GM23338 (cell line): ENCODE measurements at regions not wholly inside any gene's neighbourhood (a gene's known extent, or its start where the extent isn't known, plus 50 kb on each side); places are given as distances from the start of the nearest gene placed in this dataset.

ENCODE experiments used
- ATAC-seq: fragments of 200-7000 bp; cut with Tn5 transposase; 3 replicates; pipeline ENCODE4 v1.9.1; 2020
- DNase-seq: peaks from one replicate; pipeline ENCODE4 v3.0.0-alpha.2; 2015; ENCODE audit warnings: low spot score
- H2AFZ ChIP-seq: fragments of 200-600 bp; sonication (generic); 2 replicates; pipeline ENCODE4 v1.8.0; 2016; ENCODE audit warnings: antibody characterized with exemption, mild to moderate bottlenecking, moderate library complexity
- H3F3A ChIP-seq: fragments of 200-600 bp; sonication (generic); replicated peaks from 2 replicates; pipeline ENCODE4 v1.8.0; 2017; ENCODE audit warnings: antibody characterized with exemption, mixed run types, low read depth
- H3K27ac ChIP-seq: fragments of 200-600 bp; sonication (generic); 2 replicates; pipeline ENCODE4 v1.6.1; 2016; ENCODE audit warnings: low read depth
- H3K27me3 ChIP-seq: fragments of 200-600 bp; sonication (generic); 2 replicates; pipeline ENCODE4 v1.8.0; 2016; ENCODE audit warnings: mild to moderate bottlenecking, mixed run types, moderate library complexity; ENCODE audit not compliant: insufficient read depth
- H3K36me3 ChIP-seq: fragments of 200-600 bp; sonication (generic); 2 replicates; pipeline ENCODE4 v1.8.0; 2016; ENCODE audit warnings: mild to moderate bottlenecking; ENCODE audit not compliant: insufficient read depth
- H3K4me1 ChIP-seq: fragments of 200-600 bp; sonication (generic); 2 replicates; pipeline ENCODE4 v1.8.0; 2016; ENCODE audit warnings: mild to moderate bottlenecking, moderate library complexity; ENCODE audit not compliant: insufficient read depth
- H3K4me2 ChIP-seq: fragments of 200-600 bp; sonication (generic); 2 replicates; pipeline ENCODE4 v1.7.1; 2017; ENCODE audit warnings: mixed run types
- H3K4me3 ChIP-seq: fragments of 200-600 bp; sonication (generic); 2 replicates; pipeline ENCODE4 v1.6.1; 2016; ENCODE audit warnings: mixed run types
- H3K79me2 ChIP-seq: fragments of 200-600 bp; sonication (generic); replicated peaks from 2 replicates; pipeline ENCODE4 v1.8.0; 2017; ENCODE audit warnings: mild to moderate bottlenecking; ENCODE audit not compliant: insufficient read depth
- H3K9me2 ChIP-seq: fragments of 200-600 bp; sonication (generic); 2 replicates; pipeline ENCODE4 v1.8.0; 2017; ENCODE audit not compliant: insufficient read depth
- H4K20me1 ChIP-seq: fragments of 200-600 bp; sonication (generic); replicated peaks from 2 replicates; pipeline ENCODE4 v1.8.0; 2017; ENCODE audit warnings: mild to moderate bottlenecking; ENCODE audit not compliant: insufficient read depth
- H3K27ac Mint-ChIP-seq: 2 replicates; pipeline ENCODE4 v1.8.0; 2020; ENCODE audit warnings: inconsistent platforms, mild to moderate bottlenecking, moderate library complexity, mixed read lengths
- H3K27me3 Mint-ChIP-seq: 3 replicates; pipeline ENCODE4 v1.8.0; 2022; ENCODE audit warnings: low read depth, mild to moderate bottlenecking, moderate library complexity, mixed read lengths, inconsistent platforms; ENCODE audit not compliant: insufficient read depth, poor library complexity
- H3K36me3 Mint-ChIP-seq: 3 replicates; pipeline ENCODE4 v1.8.0; 2021; ENCODE audit warnings: low read depth, mild to moderate bottlenecking, inconsistent platforms, moderate library complexity, mixed read lengths
- H3K4me1 Mint-ChIP-seq: 3 replicates; pipeline ENCODE4 v1.8.0; 2020; ENCODE audit warnings: mild to moderate bottlenecking, inconsistent platforms, mixed read lengths
- H3K4me3 Mint-ChIP-seq: 3 replicates; pipeline ENCODE4 v1.8.0; 2021; ENCODE audit warnings: moderate library complexity, mild to moderate bottlenecking, inconsistent platforms, mixed read lengths
- H3K9me3 Mint-ChIP-seq: 3 replicates; pipeline ENCODE4 v1.8.0; 2020; ENCODE audit warnings: moderate library complexity, mild to moderate bottlenecking, inconsistent platforms, mixed read lengths
- CREB1 ChIP-seq: fragments of 250-450 bp; sonication (Bioruptor Pico); IDR thresholded peaks from 2 replicates; pipeline ENCODE4 v1.5.0; 2020; ENCODE audit warnings: low read depth, mild to moderate bottlenecking, moderate library complexity
- CTCF ChIP-seq, 2 experiments: fragments of 200-600 bp in 1 of 2; sonication (generic) in 1 of 2; conservative IDR thresholded peaks; 2 replicates each; pipeline versions ENCODE4 v1.5.1 to v1.6.1; 2016 to 2017; ENCODE audit warnings: antibody characterized with exemption in 2 of 2, low read depth in 2 of 2, mild to moderate bottlenecking in 2 of 2, moderate library complexity in 1 of 2
- ETS1 ChIP-seq: IDR thresholded peaks from 2 replicates; pipeline ENCODE4 v1.6.1; 2016; ENCODE audit warnings: antibody characterized with exemption
- EZH2 ChIP-seq: fragments of 200-600 bp; sonication (generic); IDR thresholded peaks from one replicate; pipeline ENCODE4 v1.8.0; 2017; ENCODE audit warnings: antibody characterized with exemption, mild to moderate bottlenecking, low read depth; ENCODE audit not compliant: unreplicated experiment
- EZH2phosphoT487 ChIP-seq: fragments of 200-600 bp; sonication (generic); IDR thresholded peaks from one replicate; pipeline ENCODE4 v1.8.1; 2018; ENCODE audit warnings: antibody characterized with exemption; ENCODE audit not compliant: unreplicated experiment
- JUNB ChIP-seq: IDR thresholded peaks from one replicate; pipeline ENCODE4 v1.6.1; 2016; ENCODE audit warnings: antibody characterized with exemption; ENCODE audit not compliant: unreplicated experiment
- NANOG ChIP-seq: IDR thresholded peaks from 2 replicates; pipeline ENCODE4 v1.6.1; 2016; ENCODE audit warnings: antibody characterized with exemption, borderline replicate concordance
- POLR2AphosphoS5 ChIP-seq: IDR thresholded peaks from 2 replicates; pipeline ENCODE4 v1.6.1; 2016; ENCODE audit warnings: antibody characterized with exemption, low read depth
- STAT1 ChIP-seq: IDR thresholded peaks from one replicate; pipeline ENCODE4 v1.6.1; 2016; ENCODE audit warnings: antibody characterized with exemption; ENCODE audit not compliant: unreplicated experiment
- ZNF114 ChIP-seq: fragments of 250-450 bp; sonication (Bioruptor Pico); IDR thresholded peaks from 2 replicates; pipeline ENCODE4 v1.5.0; 2020; ENCODE audit warnings: mild to moderate bottlenecking, moderate library complexity
- ZNF331 ChIP-seq: fragments of 250-450 bp; sonication (Bioruptor Pico); IDR thresholded peaks from 2 replicates; pipeline ENCODE4 v1.5.0; 2020; ENCODE audit warnings: low read depth, mild to moderate bottlenecking, moderate library complexity
- ZNF462 ChIP-seq: fragments of 250-450 bp; sonication (Bioruptor Pico); IDR thresholded peaks from 2 replicates; pipeline ENCODE4 v1.5.0; 2020; ENCODE audit warnings: mild to moderate bottlenecking, moderate library complexity

- H2AFZ ChIP-seq, result no peak overlapping the region
- Mint-ChIP-seq H3K36me3 (no peaks in the 10 kb centered on the region), H3K27me3 (no peaks in the 10 kb centered on the region), H3K27ac (no peak overlapping the region), H3K9me3 (no peaks in the 10 kb centered on the region), H3K4me3 (no peak overlapping the region), H3K4me1 (no peaks in the 10 kb centered on the region; the same call in 2 of the 3 replicates)
- DNase-seq, result no peak
- no peaks in the 10 kb centered on the region for H3K4me1 ChIP-seq
- H4K20me1 ChIP-seq, result no peaks in the 10 kb centered on the region
- no peak for TF ChIP-seq CTCF (conservative IDR thresholded peaks at IDR 0.05; ENCODE audit: low read depth in 2 of 2)
- no peak for TF ChIP-seq STAT1
- no peak for TF ChIP-seq POLR2AphosphoS5
- no peak for TF ChIP-seq ETS1
- TF ChIP-seq JUNB, result no peak
- H3K27ac ChIP-seq, result no peak overlapping the region
- no peak overlapping the region for H3K4me3 ChIP-seq
- no peaks in the 10 kb centered on the region for H3K27me3 ChIP-seq
- no peaks in the 10 kb centered on the region for H3K79me2 ChIP-seq
- peaks cover 6% of the 10 kb centered on the region for H3K9me2 ChIP-seq
- ATAC-seq, result no peak
- H3K4me2 ChIP-seq, result no peak overlapping the region
- no peaks in the 10 kb centered on the region for H3F3A ChIP-seq
- no peaks in the 10 kb centered on the region for H3K36me3 ChIP-seq
Measured at GRCh38 chr9:115925424-115925823, 228.2 kb upstream of the PAPPA start.

GRCh38 chr9:115930472-115930871 is 223.1 kb upstream of the PAPPA start:
- no peak overlapping the region for H3K27ac Mint-ChIP-seq
- H3K79me2 ChIP-seq, result no peaks in the 10 kb centered on the region
- H3K36me3 Mint-ChIP-seq, result no peaks in the 10 kb centered on the region
- ATAC-seq (no peak), DNase-seq (no peak)
- H3K36me3 ChIP-seq, result no peaks in the 10 kb centered on the region
- no peaks in the 10 kb centered on the region for H3K9me3 Mint-ChIP-seq
- no peaks in the 10 kb centered on the region for H3F3A ChIP-seq
- H3K4me1 Mint-ChIP-seq, result no peaks in the 10 kb centered on the region; the same call in 2 of the 3 replicates
- no peaks in the 10 kb centered on the region for H4K20me1 ChIP-seq
- H3K27ac ChIP-seq, result no peak overlapping the region
- no peak overlapping the region for H3K4me2 ChIP-seq
- H2AFZ ChIP-seq, result 0 out of 2 replicates have a peak overlapping the region, but pooled peaks have one; percentile 3
- H3K4me3 ChIP-seq, result no peak overlapping the region
- H3K4me3 Mint-ChIP-seq, result no peak overlapping the region
- no peaks in the 10 kb centered on the region for H3K27me3 Mint-ChIP-seq
- H3K9me2 ChIP-seq, result peaks cover 12% of the 10 kb centered on the region
- no peaks in the 10 kb centered on the region for H3K27me3 ChIP-seq
- H3K4me1 ChIP-seq, result no peaks in the 10 kb centered on the region
- TF ChIP-seq NANOG (no peak), EZH2 (no peak), ETS1 (no peak), STAT1 (no peak), POLR2AphosphoS5 (no peak), ZNF114 (no peak), EZH2phosphoT487 (no peak), CREB1 (no peak), ZNF331 (no peak), ZNF462 (CRISPR knock-in tag) (no peak)
